ENCODE measurements at regions not wholly inside any gene's neighbourhood (a gene's known extent, or its start where the extent isn't known, plus 50 kb on each side); places are given as distances from the start of the nearest gene placed in this dataset.

DNA sequence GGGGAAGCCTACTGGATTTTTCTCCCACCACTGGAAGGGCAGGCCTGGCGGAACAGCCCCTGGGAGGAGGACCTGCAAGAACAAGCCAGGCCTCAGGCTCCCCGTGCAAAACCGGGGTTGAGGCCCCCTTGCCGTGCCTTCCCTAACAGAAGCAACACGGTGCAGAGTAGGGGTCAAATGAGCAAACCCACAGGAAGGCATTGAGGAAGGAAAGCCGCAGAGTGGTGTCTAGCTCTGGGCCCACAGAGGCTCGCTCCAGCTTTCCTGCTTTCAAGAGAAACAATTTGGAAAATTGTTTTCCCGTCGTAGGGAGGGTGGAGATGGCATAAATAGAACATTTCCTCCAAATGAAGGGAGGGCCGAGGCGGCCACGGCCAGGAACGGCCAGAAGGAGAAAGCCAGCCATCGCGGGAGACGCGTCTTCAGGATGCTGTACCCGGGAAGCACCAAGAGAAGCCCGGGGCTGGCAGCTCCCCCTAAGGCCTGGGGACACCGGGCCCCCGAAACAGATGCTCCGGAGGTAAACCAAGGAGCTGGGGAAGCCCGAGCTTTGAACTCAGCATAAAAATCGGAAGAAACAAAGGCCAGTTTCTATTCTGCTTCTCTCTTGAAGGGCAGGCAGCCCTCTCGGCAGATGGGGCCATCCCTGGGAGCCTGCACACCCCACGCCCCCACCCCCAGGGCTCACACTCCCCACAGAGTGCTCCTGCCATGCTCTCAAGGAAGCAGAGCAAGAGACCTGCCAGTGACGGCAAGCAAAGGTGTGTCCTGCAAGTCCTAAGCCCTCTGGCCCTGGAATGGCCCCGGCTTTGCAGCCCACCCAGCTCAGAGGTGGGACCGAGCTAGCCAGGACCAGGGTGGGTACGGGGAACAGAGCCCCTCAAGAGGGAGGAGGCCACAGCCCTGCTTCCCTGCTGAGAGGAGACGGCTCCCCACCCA, 92.0 kb downstream of the RBFOX3 start:
- TF ChIP-seq, protein P1, sequence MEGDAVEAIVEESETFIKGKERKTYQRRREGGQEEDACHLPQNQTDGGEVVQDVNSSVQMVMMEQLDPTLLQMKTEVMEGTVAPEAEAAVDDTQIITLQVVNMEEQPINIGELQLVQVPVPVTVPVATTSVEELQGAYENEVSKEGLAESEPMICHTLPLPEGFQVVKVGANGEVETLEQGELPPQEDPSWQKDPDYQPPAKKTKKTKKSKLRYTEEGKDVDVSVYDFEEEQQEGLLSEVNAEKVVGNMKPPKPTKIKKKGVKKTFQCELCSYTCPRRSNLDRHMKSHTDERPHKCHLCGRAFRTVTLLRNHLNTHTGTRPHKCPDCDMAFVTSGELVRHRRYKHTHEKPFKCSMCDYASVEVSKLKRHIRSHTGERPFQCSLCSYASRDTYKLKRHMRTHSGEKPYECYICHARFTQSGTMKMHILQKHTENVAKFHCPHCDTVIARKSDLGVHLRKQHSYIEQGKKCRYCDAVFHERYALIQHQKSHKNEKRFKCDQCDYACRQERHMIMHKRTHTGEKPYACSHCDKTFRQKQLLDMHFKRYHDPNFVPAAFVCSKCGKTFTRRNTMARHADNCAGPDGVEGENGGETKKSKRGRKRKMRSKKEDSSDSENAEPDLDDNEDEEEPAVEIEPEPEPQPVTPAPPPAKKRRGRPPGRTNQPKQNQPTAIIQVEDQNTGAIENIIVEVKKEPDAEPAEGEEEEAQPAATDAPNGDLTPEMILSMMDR (conservative IDR thresholded peaks at IDR 0.05 in 1 of 2, IDR thresholded peaks at IDR 0.05 in 1 of 2; ENCODE audit: extremely low read depth in 1 of 2, insufficient read depth in 1 of 2, low read depth in 1 of 2, low read length in 2 of 2) = no peak
- TF ChIP-seq EZH2 (IDR thresholded peaks at IDR 0.05; ENCODE audit: borderline replicate concordance, low read length) = no peak

All from mammary epithelial cell (primary cell).